Hepatocyte (in vitro differentiated cells): ENCODE measurements at regions not wholly inside any gene's neighbourhood (a gene's known extent, or its start where the extent isn't known, plus 50 kb on each side); places are given as distances from the start of the nearest gene placed in this dataset.

ENCODE experiments used
- DNase-seq: peaks from one replicate; pipeline ENCODE4 v3.0.0-alpha.2; 2016; ENCODE audit warnings: low spot score
- H2AFZ ChIP-seq: fragments of 200-600 bp; sonication (generic); 2 replicates; pipeline ENCODE4 v1.6.0; 2016; ENCODE audit warnings: antibody characterized with exemption, mild to moderate bottlenecking
- H3K27ac ChIP-seq: fragments of 200-600 bp; sonication (generic); 2 replicates; pipeline ENCODE4 v1.5.1; 2016; ENCODE audit warnings: mild to moderate bottlenecking
- H3K27me3 ChIP-seq: fragments of 200-600 bp; sonication (generic); 2 replicates; pipeline ENCODE4 v1.6.1; 2016
- H3K36me3 ChIP-seq: fragments of 200-600 bp; sonication (generic); replicated peaks from 2 replicates; pipeline ENCODE4 v1.5.1; 2016; ENCODE audit warnings: low read depth; ENCODE audit not compliant: insufficient read depth
- H3K4me1 ChIP-seq: fragments of 200-600 bp; sonication (generic); 2 replicates; pipeline ENCODE4 v1.5.1; 2016; ENCODE audit warnings: mild to moderate bottlenecking, moderate library complexity; ENCODE audit not compliant: insufficient read depth
- H3K4me2 ChIP-seq: fragments of 200-600 bp; sonication (generic); 2 replicates; pipeline ENCODE4 v1.6.0; 2016
- H3K4me3 ChIP-seq: fragments of 200-600 bp; sonication (generic); 2 replicates; pipeline ENCODE4 v1.5.1; 2016; ENCODE audit warnings: mild to moderate bottlenecking
- H3K79me2 ChIP-seq: fragments of 200-600 bp; sonication (generic); 2 replicates; pipeline ENCODE4 v1.6.0; 2017; ENCODE audit warnings: mild to moderate bottlenecking
- H3K9me2 ChIP-seq: fragments of 200-600 bp; sonication (generic); replicated peaks from 2 replicates; pipeline ENCODE4 v1.6.0; 2017; ENCODE audit warnings: mild to moderate bottlenecking; ENCODE audit not compliant: insufficient read depth
- H3K9me3 ChIP-seq: fragments of 200-600 bp; sonication (generic); 2 replicates; pipeline ENCODE4 v1.5.1; 2016; ENCODE audit warnings: low read depth, mild to moderate bottlenecking
- H4K20me1 ChIP-seq: fragments of 200-600 bp; sonication (generic); 2 replicates; pipeline ENCODE4 v1.6.0; 2016; ENCODE audit warnings: mild to moderate bottlenecking; ENCODE audit not compliant: insufficient read depth, poor library complexity, severe bottlenecking
- EZH2 ChIP-seq: fragments of 200-600 bp; sonication (generic); IDR thresholded peaks from 2 replicates; pipeline ENCODE4 v1.6.1; 2016; ENCODE audit warnings: antibody characterized with exemption, mild to moderate bottlenecking, borderline replicate concordance
- EZH2phosphoT487 ChIP-seq: fragments of 200-600 bp; sonication (generic); IDR thresholded peaks from one replicate; pipeline ENCODE4 v1.6.1; 2018; ENCODE audit warnings: antibody characterized with exemption, mild to moderate bottlenecking, low read depth, moderate library complexity; ENCODE audit not compliant: unreplicated experiment, severe bottlenecking
- WGBS: methylation state at CpG from one replicate; pipeline ENCODE4 v1.1.6; 2016; ENCODE audit warnings: low lambda C conversion rate; ENCODE audit errors: missing lambda C conversion rate; 5-methylcytosine and 5-hydroxymethylcytosine counted together
- TF ChIP-seq, protein P1 (sequence below): fragments of 200-600 bp; sonication (generic); IDR thresholded peaks from 2 replicates; pipeline ENCODE4 v1.5.1; 2016; ENCODE audit warnings: antibody characterized with exemption, mild to moderate bottlenecking; ENCODE audit not compliant: poor library complexity

DNA sequence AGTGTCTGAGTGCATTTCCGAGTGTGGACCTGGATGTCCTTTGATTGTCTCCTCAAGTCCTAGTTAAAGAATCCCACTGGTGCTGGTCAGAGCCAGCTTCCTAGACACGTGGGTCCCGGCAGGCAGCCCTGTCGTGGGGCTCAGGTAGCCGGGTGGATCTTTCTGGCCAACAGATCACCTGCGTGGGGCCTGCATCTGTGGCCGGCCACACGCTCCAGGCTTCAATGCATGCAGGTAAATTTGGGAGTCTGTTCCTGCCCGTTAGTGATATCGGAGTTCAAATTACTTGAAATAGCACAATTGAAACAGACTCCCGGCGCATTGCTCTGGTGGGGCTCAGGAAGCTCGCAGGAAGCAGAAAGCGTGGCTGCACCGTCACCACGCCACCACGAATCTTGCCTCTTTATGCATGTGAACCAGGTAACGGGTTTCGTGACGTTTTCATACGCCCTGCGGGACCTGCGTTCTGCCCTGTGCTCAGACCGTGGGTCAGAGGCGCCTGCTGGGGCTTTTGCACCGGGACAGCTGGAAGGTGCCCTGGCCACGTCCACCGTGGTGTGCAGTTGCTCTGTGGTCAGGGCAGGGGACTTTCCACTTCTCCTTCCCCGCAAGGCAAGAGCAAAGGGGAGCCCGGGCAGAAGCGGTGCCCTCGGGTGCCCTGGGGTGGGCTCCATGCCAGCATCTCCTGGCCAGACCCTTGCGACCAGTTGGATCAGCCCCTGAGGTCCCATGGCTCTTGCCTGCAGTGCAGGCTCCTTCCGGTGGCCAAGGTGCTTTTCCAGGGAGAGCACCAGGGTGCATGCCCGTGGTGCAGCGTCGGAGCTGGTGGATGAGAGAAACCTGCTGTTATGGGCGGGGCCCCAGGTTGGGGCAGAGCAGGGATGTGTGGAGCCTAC lies 803.5 kb downstream of the BRD1 start:
- Histone ChIP-seq H3K27ac (no peak overlapping the region), H3K79me2 (no peaks in the 10 kb centered on the region), H3K9me2 (no peaks in the 10 kb centered on the region), H2AFZ (no peak overlapping the region), H4K20me1 (no peaks in the 10 kb centered on the region), H3K4me2 (no peak overlapping the region), H3K9me3 (no peaks in the 10 kb centered on the region), H3K27me3 (peaks cover 4% of the 10 kb centered on the region), H3K36me3 (no peaks in the 10 kb centered on the region), H3K4me3 (no peak overlapping the region), H3K4me1 (no peaks in the 10 kb centered on the region)
- no peak for DNase-seq
- WGBS, result 89% methylated on average over 38 of the region's 38 CpGs
- TF ChIP-seq EZH2phosphoT487 (no peak), EZH2 (no peak)
- TF ChIP-seq, protein P1, sequence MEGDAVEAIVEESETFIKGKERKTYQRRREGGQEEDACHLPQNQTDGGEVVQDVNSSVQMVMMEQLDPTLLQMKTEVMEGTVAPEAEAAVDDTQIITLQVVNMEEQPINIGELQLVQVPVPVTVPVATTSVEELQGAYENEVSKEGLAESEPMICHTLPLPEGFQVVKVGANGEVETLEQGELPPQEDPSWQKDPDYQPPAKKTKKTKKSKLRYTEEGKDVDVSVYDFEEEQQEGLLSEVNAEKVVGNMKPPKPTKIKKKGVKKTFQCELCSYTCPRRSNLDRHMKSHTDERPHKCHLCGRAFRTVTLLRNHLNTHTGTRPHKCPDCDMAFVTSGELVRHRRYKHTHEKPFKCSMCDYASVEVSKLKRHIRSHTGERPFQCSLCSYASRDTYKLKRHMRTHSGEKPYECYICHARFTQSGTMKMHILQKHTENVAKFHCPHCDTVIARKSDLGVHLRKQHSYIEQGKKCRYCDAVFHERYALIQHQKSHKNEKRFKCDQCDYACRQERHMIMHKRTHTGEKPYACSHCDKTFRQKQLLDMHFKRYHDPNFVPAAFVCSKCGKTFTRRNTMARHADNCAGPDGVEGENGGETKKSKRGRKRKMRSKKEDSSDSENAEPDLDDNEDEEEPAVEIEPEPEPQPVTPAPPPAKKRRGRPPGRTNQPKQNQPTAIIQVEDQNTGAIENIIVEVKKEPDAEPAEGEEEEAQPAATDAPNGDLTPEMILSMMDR, result no peak

DNA sequence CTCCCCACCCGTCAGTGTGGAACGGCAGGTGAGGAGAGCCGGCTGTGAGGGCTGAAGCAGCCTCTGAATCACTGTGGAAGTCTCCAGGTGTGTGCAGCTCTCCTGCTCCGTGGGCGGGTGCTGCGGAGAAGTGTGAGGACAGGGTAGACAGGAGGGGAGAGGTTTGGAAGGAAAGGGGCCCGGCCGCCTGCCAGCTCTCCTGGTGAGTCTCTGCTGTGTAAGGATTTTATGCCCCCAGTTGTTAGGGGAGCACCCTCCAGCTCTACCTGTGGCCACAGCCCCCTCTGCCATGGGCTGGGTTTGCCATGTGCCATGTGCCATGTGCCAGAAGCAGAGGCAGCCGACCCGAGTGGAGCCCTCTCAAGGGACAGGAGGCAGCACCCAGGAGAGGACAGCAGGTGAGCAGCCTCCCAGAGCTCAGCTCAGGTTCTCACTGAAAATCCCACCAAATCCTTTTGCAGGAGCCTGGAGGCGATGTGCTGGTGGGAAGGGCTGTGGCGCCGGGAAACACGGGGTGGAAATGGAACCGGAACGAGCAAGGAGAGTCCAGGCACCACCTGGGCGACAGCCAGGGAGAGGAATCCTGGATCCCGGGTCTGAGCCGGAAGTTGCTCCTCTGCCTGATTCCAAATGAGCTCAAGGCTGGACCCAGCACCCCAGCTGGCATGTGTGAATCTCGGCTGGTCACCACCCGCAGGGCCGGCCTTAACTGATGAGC lies 804.4 kb downstream of the BRD1 start:
- Histone ChIP-seq H3K79me2 (no peaks in the 10 kb centered on the region), H3K9me2 (no peaks in the 10 kb centered on the region), H2AFZ (no peak overlapping the region), H3K9me3 (no peaks in the 10 kb centered on the region), H3K4me1 (no peaks in the 10 kb centered on the region), H3K4me3 (no peak overlapping the region), H3K27ac (no peak overlapping the region), H3K27me3 (no peaks in the 10 kb centered on the region), H3K36me3 (no peaks in the 10 kb centered on the region), H3K4me2 (no peak overlapping the region), H4K20me1 (no peaks in the 10 kb centered on the region)
- TF ChIP-seq, protein P1, result no peak
- TF ChIP-seq EZH2, result no peak
- TF ChIP-seq EZH2phosphoT487, result no peak
- 84% methylated on average over 22 of the region's 22 CpGs for WGBS
- DNase-seq, result no peak

DNA sequence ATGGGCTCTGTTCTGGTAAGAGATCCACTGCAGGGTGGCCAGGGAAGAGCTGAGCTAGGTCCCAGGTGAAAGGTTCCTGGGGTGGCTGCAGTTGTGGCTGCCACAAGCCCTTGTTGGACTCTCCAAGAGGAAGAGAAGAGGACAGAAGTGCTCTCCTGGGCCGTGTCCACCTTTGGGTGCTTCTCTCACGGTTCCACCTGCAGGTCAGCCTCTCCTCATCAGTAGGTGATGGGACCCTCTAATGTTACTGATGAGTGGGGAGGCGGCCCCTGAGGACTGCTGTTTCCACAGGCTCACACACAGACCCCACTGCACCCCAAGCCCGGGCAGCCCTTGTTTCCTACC lies 804.9 kb downstream of the BRD1 start:
- no peak overlapping the region for H3K4me2 ChIP-seq
- no peaks in the 10 kb centered on the region for H4K20me1 ChIP-seq
- H3K36me3 ChIP-seq, result no peaks in the 10 kb centered on the region
- WGBS, result 91% methylated on average over 4 of the region's 4 CpGs
- H3K4me3 ChIP-seq, result no peak overlapping the region
- no peak overlapping the region for H2AFZ ChIP-seq
- no peaks in the 10 kb centered on the region for H3K27me3 ChIP-seq
- no peaks in the 10 kb centered on the region for H3K9me3 ChIP-seq
- H3K4me1 ChIP-seq, result no peaks in the 10 kb centered on the region
- DNase-seq, result no peak
- H3K9me2 ChIP-seq, result no peaks in the 10 kb centered on the region
- no peak overlapping the region for H3K27ac ChIP-seq
- TF ChIP-seq EZH2 (no peak), EZH2phosphoT487 (no peak)
- TF ChIP-seq, protein P1, result no peak
- H3K79me2 ChIP-seq, result no peaks in the 10 kb centered on the region
